Stomach (tissue), 8 donors: ENCODE measurements at regions not wholly inside any gene's neighbourhood (a gene's known extent, or its start where the extent isn't known, plus 50 kb on each side); places are given as distances from the start of the nearest gene placed in this dataset.
"Not testable (repeated sequence)": the region's sequence is repeated elsewhere in the genome, so short reads cannot be mapped to it uniquely, and the experiment has no call there.

Experiments used
- DNase-seq, 2 donors: peaks; one replicate each; pipeline versions ENCODE4 v3.0.0 to v3.0.0-alpha.2; 2013 to 2019
- H3K27ac ChIP-seq, 5 donors: fragments of 200-600 bp in 4 of 5; sonication (generic) in 4 of 5; one replicate each; pipeline ENCODE4 v1.5.1; 2013 to 2019; ENCODE audit warnings: mild to moderate bottlenecking in 1 of 5, moderate library complexity in 1 of 5
- H3K27me3 ChIP-seq, 3 donors: fragments of 200-600 bp; sonication (generic); one replicate each; pipeline ENCODE4 v1.5.1; 2017 to 2019; ENCODE audit warnings: mixed run types in 1 of 3
- H3K36me3 ChIP-seq, 4 donors: fragments of 200-600 bp; sonication (generic); 1 replicate in 3 of 4; 2 replicates in 1 of 4; pipeline ENCODE4 v1.5.1; 2016 to 2019
- H3K4me1 ChIP-seq, 4 donors: fragments of 200-600 bp; sonication (generic); one replicate each; pipeline ENCODE4 v1.5.1; 2016 to 2019
- H3K4me3 ChIP-seq, 4 donors: fragments of 200-600 bp; sonication (generic) in 3 of 4; one replicate each; pipeline ENCODE4 v1.5.1; 2016 to 2019; ENCODE audit warnings: mild to moderate bottlenecking in 1 of 4
- H3K9me3 ChIP-seq, 4 donors: fragments of 200-600 bp; sonication (generic); one replicate each; pipeline ENCODE4 v1.5.1; 2016 to 2019
- EP300 ChIP-seq: sonication (generic); formaldehyde crosslinking; IDR thresholded peaks from one replicate; pipeline ENCODE4 v1.6.1; 2017; ENCODE audit warnings: antibody characterized with exemption
- POLR2A ChIP-seq, 4 donors: fragments of 450-650 bp; IDR thresholded peaks; one replicate each; pipeline ENCODE4 v1.6.1; 2016; ENCODE audit warnings: antibody characterized with exemption in 4 of 4, control low read depth in 2 of 4, mild to moderate bottlenecking in 1 of 4, moderate library complexity in 1 of 4
- POLR2AphosphoS5 ChIP-seq, 3 donors: sonication (generic); formaldehyde crosslinking; IDR thresholded peaks; one replicate each; pipeline ENCODE4 v1.6.1; 2016; ENCODE audit warnings: antibody characterized with exemption in 3 of 3
- WGBS, 5 donors: extraction: QIAGEN DNeasy Blood & Tissue Kit in 3 of 5; methylation state at CpG; one replicate each; pipeline versions ENCODE4 v1.1.5 to v1.1.7; 2013 to 2018; 5-methylcytosine and 5-hydroxymethylcytosine counted together
- intact Hi-C: fragments of 100-400 bp; cut with DNase I; formaldehyde crosslinking; loops from one replicate; pipeline ENCODE4 v1.15.1; 2023; ENCODE audit warnings: low total_unique reads
- TF ChIP-seq, protein P1 (sequence below), 7 experiments: fragments of 450-650 bp in 4 of 7; fragments of 200-600 bp in 3 of 7; sonication (generic) in 3 of 7; IDR thresholded peaks; one replicate each; pipeline ENCODE4 v1.5.1; 2016 to 2019; ENCODE audit warnings: antibody characterized with exemption in 7 of 7, control low read depth in 2 of 7, mild to moderate bottlenecking in 1 of 7
- donor health status: healthy with polysubstance abuse.
- donor health status: Bipolar disorder and iron deficiency.
- donor health status: healthy.

DNA sequence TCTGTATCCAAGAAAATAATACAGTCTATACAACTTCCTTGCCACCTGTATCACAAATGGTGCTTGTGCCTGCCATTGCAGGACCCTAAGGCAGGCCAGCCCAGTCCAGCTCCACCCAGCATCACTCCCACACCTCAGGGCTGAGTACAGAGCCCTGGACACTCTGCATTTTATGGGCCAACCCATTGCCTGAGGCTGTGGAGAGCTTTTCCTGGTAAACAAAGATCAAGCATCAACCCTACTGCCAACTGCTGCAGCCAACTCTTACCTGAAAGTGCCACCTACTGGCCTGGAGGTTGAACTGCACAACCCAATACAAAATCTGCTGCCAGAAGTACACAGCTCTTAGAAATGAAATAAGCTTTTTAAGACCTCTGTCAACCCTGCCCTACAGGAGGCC lies 1082.2 kb downstream of the NAALADL2 start:
- Histone ChIP-seq H3K4me1 (no peaks in the 10 kb centered on the region), H3K27me3 (no peaks in the 10 kb centered on the region), H3K36me3 (no peaks in the 10 kb centered on the region), H3K9me3 (peaks cover 0 to 24% (median 17%) of the 10 kb centered on the region in 4 donors), H3K27ac (no peak overlapping the region), H3K4me3 (no peak overlapping the region)
- peak in 1 of 2 donors; percentile 8 for DNase-seq
- TF ChIP-seq EP300 = no peak
- TF ChIP-seq, protein P1, sequence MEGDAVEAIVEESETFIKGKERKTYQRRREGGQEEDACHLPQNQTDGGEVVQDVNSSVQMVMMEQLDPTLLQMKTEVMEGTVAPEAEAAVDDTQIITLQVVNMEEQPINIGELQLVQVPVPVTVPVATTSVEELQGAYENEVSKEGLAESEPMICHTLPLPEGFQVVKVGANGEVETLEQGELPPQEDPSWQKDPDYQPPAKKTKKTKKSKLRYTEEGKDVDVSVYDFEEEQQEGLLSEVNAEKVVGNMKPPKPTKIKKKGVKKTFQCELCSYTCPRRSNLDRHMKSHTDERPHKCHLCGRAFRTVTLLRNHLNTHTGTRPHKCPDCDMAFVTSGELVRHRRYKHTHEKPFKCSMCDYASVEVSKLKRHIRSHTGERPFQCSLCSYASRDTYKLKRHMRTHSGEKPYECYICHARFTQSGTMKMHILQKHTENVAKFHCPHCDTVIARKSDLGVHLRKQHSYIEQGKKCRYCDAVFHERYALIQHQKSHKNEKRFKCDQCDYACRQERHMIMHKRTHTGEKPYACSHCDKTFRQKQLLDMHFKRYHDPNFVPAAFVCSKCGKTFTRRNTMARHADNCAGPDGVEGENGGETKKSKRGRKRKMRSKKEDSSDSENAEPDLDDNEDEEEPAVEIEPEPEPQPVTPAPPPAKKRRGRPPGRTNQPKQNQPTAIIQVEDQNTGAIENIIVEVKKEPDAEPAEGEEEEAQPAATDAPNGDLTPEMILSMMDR (IDR thresholded peaks at IDR 0.05) = peak in 1 of 7 experiments; percentile 11
- no peak for TF ChIP-seq POLR2AphosphoS5 (IDR thresholded peaks at IDR 0.05)
- intact Hi-C loops = no loop called here

DNA sequence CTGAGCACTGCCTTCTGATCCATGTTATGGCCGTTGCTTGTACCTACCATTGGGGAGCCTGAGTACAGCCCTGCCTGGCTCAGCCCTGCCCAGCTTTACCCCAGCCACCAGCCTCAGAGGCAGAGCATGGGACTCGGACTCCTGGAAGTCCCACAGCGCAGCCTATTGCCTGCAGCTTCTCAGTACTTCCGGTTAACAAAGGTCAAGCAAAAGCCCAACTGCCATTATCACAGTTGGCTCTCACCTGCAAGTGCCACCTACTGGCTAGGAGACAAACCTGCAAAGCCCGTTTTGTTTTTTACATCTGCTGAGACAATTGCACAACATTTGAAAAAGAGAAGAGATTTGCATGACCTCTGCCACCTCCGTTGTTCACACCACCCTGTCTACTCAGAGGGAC lies 1081.7 kb downstream of the NAALADL2 start:
- H3K4me1 ChIP-seq = no peaks in the 10 kb centered on the region
- no peaks in the 10 kb centered on the region for H3K27me3 ChIP-seq
- 77 to 88% (median 77%) methylated on average over 5 to 6 of the region's 6 CpGs for WGBS, 5 donors
- no peaks in the 10 kb centered on the region for H3K36me3 ChIP-seq
- H3K27ac ChIP-seq = no peak overlapping the region
- intact Hi-C loops = no loop called here
- H3K9me3 ChIP-seq = peaks cover 0 to 28% (median 22%) of the 10 kb centered on the region in 4 donors
- no peak for DNase-seq
- no peak overlapping the region for H3K4me3 ChIP-seq
- TF ChIP-seq, protein P1 (IDR thresholded peaks at IDR 0.05) = peak in 1 of 7 experiments; percentile 3
- no peak for TF ChIP-seq EP300

DNA sequence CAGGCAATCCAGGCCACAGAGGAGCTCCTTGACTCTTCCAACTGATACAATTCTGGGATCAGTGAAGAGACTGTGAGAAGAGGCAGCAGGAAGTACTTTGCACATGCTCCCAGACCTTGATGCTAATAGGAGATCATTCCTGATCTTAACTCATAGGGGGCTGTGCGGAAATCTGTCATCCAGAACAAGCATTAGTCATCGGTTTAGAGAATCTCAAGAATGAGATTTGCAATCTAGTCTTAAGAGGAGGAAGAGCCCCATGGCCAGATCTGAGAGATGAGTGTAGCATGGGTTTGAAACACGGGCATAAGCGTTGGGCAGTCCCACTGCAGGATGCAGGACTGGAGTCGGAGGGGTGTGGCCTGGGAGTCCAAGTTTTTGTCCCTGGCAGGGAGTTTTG lies 1081.1 kb downstream of the NAALADL2 start:
- 85 to 96% (median 93%) methylated on average over 5 of the region's 5 CpGs for WGBS, 5 donors
- no peaks in the 10 kb centered on the region for H3K27me3 ChIP-seq
- H3K9me3 ChIP-seq = peaks cover 0 to 25% (median 21%) of the 10 kb centered on the region in 4 donors
- H3K36me3 ChIP-seq = no peaks in the 10 kb centered on the region
- H3K4me1 ChIP-seq = no peaks in the 10 kb centered on the region
- no peak overlapping the region for H3K4me3 ChIP-seq
- no peak for DNase-seq
- intact Hi-C loops = no loop called here
- TF ChIP-seq EP300 (no peak), POLR2A (IDR thresholded peaks at IDR 0.05) (no peak), POLR2AphosphoS5 (IDR thresholded peaks at IDR 0.05) (no peak)
- TF ChIP-seq, protein P1 (IDR thresholded peaks at IDR 0.05) = no peak
- H3K27ac ChIP-seq = no peak overlapping the region

DNA sequence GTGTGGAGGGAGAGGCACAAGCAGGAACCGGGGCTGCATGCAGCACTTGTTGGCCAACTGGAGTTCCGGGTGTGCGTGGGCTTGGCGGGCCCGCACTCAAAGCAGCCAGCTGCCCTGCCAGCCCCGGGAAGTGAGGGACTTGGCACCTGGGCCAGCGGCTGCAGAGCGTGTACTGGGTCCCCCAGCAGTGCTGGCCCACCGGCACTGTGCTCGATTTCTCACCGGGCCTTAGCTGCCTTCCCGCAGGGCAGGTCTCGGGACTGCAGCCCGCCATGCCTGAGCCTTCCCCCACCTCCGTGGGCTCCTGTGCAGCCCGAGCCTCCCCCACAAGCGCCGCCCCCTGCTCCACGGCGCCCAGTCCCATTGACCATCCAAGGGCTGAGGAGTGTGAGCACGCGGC lies 1078.2 kb downstream of the NAALADL2 start:
- H3K27ac ChIP-seq, H3K4me3 ChIP-seq, H3K36me3 ChIP-seq, intact Hi-C loops, H3K4me1 ChIP-seq, DNase-seq, H3K27me3 ChIP-seq: not testable (repeated sequence)
- peaks cover 0 to 26% (median 20%) of the 10 kb centered on the region in 4 donors for H3K9me3 ChIP-seq
- 94 to 99% (median 95%) methylated on average over 15 to 22 of the region's 22 CpGs for WGBS, 5 donors

DNA sequence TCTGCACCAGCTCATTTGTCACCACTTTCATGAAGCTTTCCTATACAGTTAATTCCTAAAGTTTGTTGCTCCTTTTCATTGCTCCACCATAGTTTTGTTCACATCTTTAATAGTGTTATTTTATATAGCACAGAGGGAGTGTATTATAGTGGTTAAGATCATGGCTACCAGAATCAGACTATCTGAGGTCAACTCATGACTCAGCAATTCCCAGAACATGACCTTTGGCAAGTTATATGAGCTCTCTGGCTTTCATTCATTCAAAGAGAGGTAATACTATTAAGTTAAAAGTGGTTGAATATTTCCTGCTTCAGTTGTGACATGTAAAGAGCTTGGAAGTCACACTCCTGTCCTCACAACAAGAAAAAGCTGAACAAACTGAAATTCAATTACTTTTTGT lies 1073.5 kb downstream of the NAALADL2 start:
- TF ChIP-seq, protein P1 (IDR thresholded peaks at IDR 0.05) = no peak
- TF ChIP-seq POLR2A (IDR thresholded peaks at IDR 0.05) = no peak
- TF ChIP-seq EP300 = no peak
- Histone ChIP-seq H3K36me3 (no peaks in the 10 kb centered on the region), H3K9me3 (peaks cover 0 to 24% (median 19%) of the 10 kb centered on the region in 4 donors), H3K27me3 (no peaks in the 10 kb centered on the region), H3K4me1 (no peaks in the 10 kb centered on the region), H3K4me3 (no peak overlapping the region), H3K27ac (no peak overlapping the region)
- DNase-seq = no peak
- intact Hi-C loops = no loop called here
